Right lobe of liver (tissue), 6 donors: ENCODE measurements at regions not wholly inside any gene's neighbourhood (a gene's known extent, or its start where the extent isn't known, plus 50 kb on each side); places are given as distances from the start of the nearest gene placed in this dataset.
A peak's percentile ranks its signal among the peaks of the same experiment; 100 is the strongest.

ENCODE experiments used
- ATAC-seq, 4 donors: fragments of 200-7000 bp; cut with Tn5 transposase; one replicate each; pipeline ENCODE4 v1.9.1; 2020; ENCODE audit warnings: mild to moderate bottlenecking in 4 of 4, moderate library complexity in 4 of 4
- DNase-seq, 3 donors: peaks; one replicate each; pipeline ENCODE4 v3.0.0-alpha.2; 2020
- H3K27ac ChIP-seq, 3 donors: fragments of 200-600 bp; one replicate each; pipeline ENCODE4 v1.8.0; 2022
- H3K27me3 ChIP-seq, 2 donors: fragments of 200-600 bp; one replicate each; pipeline ENCODE4 v1.8.0; 2022
- H3K36me3 ChIP-seq, 4 donors: fragments of 200-600 bp; sonication (generic) in 1 of 4; one replicate each; pipeline versions ENCODE4 v1.5.1 to v1.8.0; 2017 to 2022; ENCODE audit warnings: control low read depth in 1 of 4
- H3K4me1 ChIP-seq, 4 donors: fragments of 200-600 bp; sonication (generic) in 1 of 4; one replicate each; pipeline versions ENCODE4 v1.5.1 to v1.8.0; 2017 to 2022; ENCODE audit warnings: control low read depth in 1 of 4
- H3K4me3 ChIP-seq, 3 donors: fragments of 200-600 bp; one replicate each; pipeline ENCODE4 v1.8.0; 2022
- H3K9me3 ChIP-seq, 4 donors: fragments of 200-600 bp; sonication (generic) in 1 of 4; one replicate each; pipeline versions ENCODE4 v1.5.1 to v1.8.0; 2017 to 2022; ENCODE audit warnings: control low read depth in 1 of 4
- POLR2A ChIP-seq: fragments of 450-650 bp; IDR thresholded peaks from one replicate; pipeline ENCODE4 v1.6.1; 2017; ENCODE audit warnings: antibody characterized with exemption, mild to moderate bottlenecking
- WGBS: methylation state at CpG from one replicate; pipeline ENCODE4 v1.1.6; 2018; ENCODE audit warnings: low coverage, low lambda C conversion rate; ENCODE audit not compliant: insufficient coverage; ENCODE audit errors: missing lambda C conversion rate; 5-methylcytosine and 5-hydroxymethylcytosine counted together
- intact Hi-C, 2 donors: fragments of 100-400 bp; cut with DNase I; formaldehyde crosslinking; loops; one replicate each; pipeline versions ENCODE4 v1.11.2 to v1.14.1; 2022
- TF ChIP-seq, protein P1 (sequence below), 4 donors: fragments of 200-600 bp in 3 of 4; fragments of 450-650 bp in 1 of 4; IDR thresholded peaks; one replicate each; pipeline versions ENCODE4 v1.5.1 to v1.8.0; 2016 to 2022; ENCODE audit warnings: antibody characterized with exemption in 4 of 4, mild to moderate bottlenecking in 2 of 4
- donor health status: DM: no; HTN: yes; CAD: no.
- donor health status: DM: no; HTN: no; CAD: no.
- donor health status: DM: no; HTN: no; CAD: no.
- donor health status: DM: no; HTN: yes; CAD: no.
- donor health status: DM: no; HTN: yes; CAD: no.

DNA sequence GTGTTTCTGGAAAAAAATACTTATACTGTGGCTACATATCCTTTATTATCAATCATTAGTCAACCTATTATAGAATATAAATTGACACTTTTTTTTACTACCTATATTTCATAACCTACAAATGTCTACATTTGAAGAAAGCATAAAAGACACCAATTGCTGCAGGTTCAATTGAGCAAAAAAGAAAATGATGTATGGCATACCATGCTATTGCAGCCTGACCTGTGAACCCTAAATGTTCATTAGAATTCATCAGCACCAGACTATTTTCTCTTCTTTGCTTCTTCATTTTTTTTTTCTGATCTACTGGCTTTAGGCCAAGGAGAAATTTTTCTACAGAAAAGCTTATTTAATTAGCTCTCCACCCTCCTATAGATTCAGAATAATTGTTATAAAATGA, 1628.2 kb upstream of the IGFBP7 start:
- DNase-seq = no peak

DNA sequence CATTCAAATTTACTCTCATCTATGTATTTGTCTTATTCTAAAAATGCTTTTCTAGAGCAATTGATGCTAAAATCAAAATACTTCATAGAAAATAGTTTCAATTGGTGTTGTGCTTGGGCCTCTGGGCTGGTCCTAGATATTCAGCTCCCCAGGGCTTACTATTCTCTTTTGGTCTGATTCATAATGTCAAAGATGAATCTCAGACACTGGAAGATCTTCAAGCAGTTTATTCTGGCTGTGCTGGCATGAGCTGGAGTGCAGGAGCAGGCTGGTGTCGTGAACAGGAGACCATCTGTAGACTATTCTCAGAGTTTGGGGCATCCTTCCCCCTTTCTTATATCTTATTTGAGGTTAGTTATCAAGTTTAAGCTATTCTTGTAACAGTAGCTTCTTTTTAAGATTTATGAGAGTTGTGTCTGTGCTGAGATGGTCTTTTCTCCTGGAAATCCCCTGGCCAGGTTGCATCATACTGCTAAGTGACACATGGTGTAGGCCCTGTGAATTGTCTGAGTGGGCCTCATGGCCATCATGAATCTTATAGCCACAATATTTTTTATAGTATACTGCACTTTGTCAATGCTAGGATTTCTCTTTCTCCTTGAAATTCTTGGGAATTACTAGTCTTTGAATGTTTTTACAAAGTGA, 1624.0 kb upstream of the IGFBP7 start:
- intact Hi-C loops = no loop called here
- WGBS = 58% methylated on average over 1 of the region's 1 CpG
- Histone ChIP-seq H3K27ac (no peak overlapping the region), H3K4me1 (no peaks in the 10 kb centered on the region), H3K27me3 (no peaks in the 10 kb centered on the region), H3K4me3 (no peak overlapping the region), H3K9me3 (no peaks in the 10 kb centered on the region), H3K36me3 (no peaks in the 10 kb centered on the region)
- no peak for DNase-seq
- ATAC-seq = no peak
- no peak for TF ChIP-seq POLR2A
- TF ChIP-seq, protein P1, sequence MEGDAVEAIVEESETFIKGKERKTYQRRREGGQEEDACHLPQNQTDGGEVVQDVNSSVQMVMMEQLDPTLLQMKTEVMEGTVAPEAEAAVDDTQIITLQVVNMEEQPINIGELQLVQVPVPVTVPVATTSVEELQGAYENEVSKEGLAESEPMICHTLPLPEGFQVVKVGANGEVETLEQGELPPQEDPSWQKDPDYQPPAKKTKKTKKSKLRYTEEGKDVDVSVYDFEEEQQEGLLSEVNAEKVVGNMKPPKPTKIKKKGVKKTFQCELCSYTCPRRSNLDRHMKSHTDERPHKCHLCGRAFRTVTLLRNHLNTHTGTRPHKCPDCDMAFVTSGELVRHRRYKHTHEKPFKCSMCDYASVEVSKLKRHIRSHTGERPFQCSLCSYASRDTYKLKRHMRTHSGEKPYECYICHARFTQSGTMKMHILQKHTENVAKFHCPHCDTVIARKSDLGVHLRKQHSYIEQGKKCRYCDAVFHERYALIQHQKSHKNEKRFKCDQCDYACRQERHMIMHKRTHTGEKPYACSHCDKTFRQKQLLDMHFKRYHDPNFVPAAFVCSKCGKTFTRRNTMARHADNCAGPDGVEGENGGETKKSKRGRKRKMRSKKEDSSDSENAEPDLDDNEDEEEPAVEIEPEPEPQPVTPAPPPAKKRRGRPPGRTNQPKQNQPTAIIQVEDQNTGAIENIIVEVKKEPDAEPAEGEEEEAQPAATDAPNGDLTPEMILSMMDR (IDR thresholded peaks at IDR 0.05) = no peak

More for the DNA sequence above, 1628.2 kb upstream of the IGFBP7 start:
- H3K4me3 ChIP-seq = no peak overlapping the region
- no peak for TF ChIP-seq POLR2A
- TF ChIP-seq, protein P1 (IDR thresholded peaks at IDR 0.05) = no peak
- ATAC-seq = no peak
- H3K4me1 ChIP-seq = no peaks in the 10 kb centered on the region
- no peaks in the 10 kb centered on the region for H3K36me3 ChIP-seq
- no peaks in the 10 kb centered on the region for H3K27me3 ChIP-seq
- intact Hi-C loops = no loop called here
- H3K9me3 ChIP-seq = no peaks in the 10 kb centered on the region
- H3K27ac ChIP-seq = no peak overlapping the region

DNA sequence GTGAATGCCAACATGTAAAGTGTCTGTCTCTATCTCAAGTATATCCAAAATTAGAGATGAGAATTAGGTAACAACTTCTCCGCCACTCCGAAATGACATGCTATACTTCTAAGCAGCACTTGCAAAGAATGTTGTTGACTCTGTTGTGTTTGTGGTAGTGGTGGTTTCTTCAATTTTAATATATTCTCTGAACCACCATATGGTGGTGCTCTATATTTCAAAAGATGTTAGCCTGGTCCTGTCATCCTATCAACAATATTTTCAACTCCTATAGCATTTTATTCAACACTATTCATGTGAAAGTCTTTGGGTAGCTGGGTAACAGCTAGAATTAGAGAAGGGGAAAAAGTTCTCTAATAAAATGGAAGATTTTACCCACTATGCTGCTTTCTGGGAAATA, 1622.8 kb upstream of the IGFBP7 start:
- H3K9me3 ChIP-seq = no peaks in the 10 kb centered on the region
- no peak for DNase-seq
- H3K27me3 ChIP-seq = no peaks in the 10 kb centered on the region
- ATAC-seq = no peak
- intact Hi-C loops = no loop called here
- H3K4me1 ChIP-seq = no peaks in the 10 kb centered on the region
- 64% methylated on average over 2 of the region's 2 CpGs for WGBS
- no peak for TF ChIP-seq POLR2A
- TF ChIP-seq, protein P1 (IDR thresholded peaks at IDR 0.05) = no peak
- no peaks in the 10 kb centered on the region for H3K36me3 ChIP-seq
- H3K4me3 ChIP-seq = no peak overlapping the region
- H3K27ac ChIP-seq = no peak overlapping the region

DNA sequence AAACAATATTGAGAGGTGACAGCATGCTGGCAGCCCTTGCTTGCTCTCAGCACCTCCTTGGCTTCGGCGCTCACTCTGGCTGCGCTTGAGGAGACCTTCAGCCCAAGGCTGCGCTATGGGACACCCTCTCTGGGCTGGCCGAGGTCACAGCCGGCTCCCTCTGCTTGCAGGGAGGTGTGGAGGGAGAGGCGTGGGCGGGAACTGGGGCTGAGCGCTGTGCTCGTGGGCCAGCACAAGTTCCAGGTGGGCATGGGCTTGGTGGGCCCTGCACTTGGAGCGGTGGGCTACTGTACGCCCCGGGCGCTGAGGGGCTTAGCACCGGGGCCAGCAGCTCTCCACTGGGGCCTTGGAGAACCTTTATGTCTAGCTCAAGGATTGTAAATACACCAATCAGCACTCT, 1613.8 kb upstream of the IGFBP7 start:
- no peak for ATAC-seq
- intact Hi-C loops = no loop called here
- 77% methylated on average over 6 of the region's 15 CpGs for WGBS
- Histone ChIP-seq H3K4me3 (no peak overlapping the region), H3K27ac (no peak overlapping the region), H3K9me3 (no peaks in the 10 kb centered on the region), H3K36me3 (no peaks in the 10 kb centered on the region), H3K4me1 (no peaks in the 10 kb centered on the region), H3K27me3 (no peaks in the 10 kb centered on the region)
- TF ChIP-seq, protein P1 (IDR thresholded peaks at IDR 0.05) = no peak
- no peak for TF ChIP-seq POLR2A
- DNase-seq = peak in 1 of 3 donors; percentile 18

DNA sequence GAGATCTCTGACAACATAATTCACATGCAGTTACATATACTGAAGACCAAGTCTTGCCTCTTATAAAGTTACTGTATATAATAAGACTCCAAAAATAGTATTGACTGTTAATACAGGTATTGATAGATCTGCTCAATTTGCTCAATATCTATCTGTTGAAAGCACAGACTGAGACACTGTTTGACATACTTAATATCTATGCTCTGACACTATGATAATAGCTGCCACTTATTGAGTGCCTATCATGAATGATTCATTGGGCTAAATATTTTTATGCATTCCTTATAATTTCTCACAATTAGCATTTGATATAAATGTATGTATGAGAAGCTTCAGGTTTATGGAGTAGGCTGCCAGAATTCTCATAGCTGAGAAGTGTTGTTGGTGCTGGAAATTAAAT, 1600.9 kb upstream of the IGFBP7 start:
- Histone ChIP-seq H3K9me3 (no peaks in the 10 kb centered on the region), H3K4me3 (no peak overlapping the region), H3K27me3 (no peaks in the 10 kb centered on the region), H3K27ac (no peak overlapping the region), H3K36me3 (peaks cover 0 to 6% (median 0%) of the 10 kb centered on the region in 4 donors), H3K4me1 (no peaks in the 10 kb centered on the region)
- ATAC-seq (no peak), DNase-seq (no peak)
- intact Hi-C loops = no loop called here
- TF ChIP-seq, protein P1 (IDR thresholded peaks at IDR 0.05) = no peak
- no peak for TF ChIP-seq POLR2A
